ENCODE measurements at regions not wholly inside any gene's neighbourhood (a gene's known extent, or its start where the extent isn't known, plus 50 kb on each side); places are given as distances from the start of the nearest gene placed in this dataset.

DNA sequence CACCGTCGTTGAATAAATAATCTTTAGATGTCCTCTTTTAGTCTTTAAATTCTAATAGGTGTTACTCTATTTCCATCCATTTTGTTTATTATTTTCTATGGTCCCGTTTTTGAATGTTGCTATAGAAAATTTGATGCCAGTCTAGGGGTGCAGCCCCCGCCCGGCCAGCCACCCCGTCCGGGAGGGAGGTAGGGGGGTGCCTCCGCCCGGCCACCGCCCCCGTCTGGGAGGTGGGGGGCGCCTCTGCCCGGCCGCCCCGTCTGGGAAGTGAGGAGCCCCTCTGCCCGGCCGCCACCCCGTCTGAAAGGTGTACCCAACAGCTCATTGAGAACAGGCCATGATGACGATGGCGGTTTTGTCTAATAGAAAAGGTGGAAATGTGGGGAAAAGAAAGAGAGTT, 2372.2 kb upstream of the WWC1 start:
- Histone ChIP-seq H3K27me3 (replicated peaks in 1 of 4; ENCODE audit: control extremely low read depth in 1 of 4, control insufficient read depth in 3 of 4, insufficient read depth in 4 of 4, low read length in 3 of 4) (no peaks in the 10 kb centered on the region), H3K36me3 (replicated peaks in 1 of 2; ENCODE audit: control extremely low read depth in 1 of 2, control insufficient read depth in 1 of 2, extremely low read depth in 1 of 2, insufficient read depth in 2 of 2, low read length in 1 of 2) (no peaks in the 10 kb centered on the region), H3K27ac (ENCODE audit: low read length in 2 of 2) (no peak overlapping the region), H3K9ac (ENCODE audit: low read length) (no peak overlapping the region), H3K9me3 (ENCODE audit: control extremely low read depth in 1 of 3, control insufficient read depth in 2 of 3, insufficient read depth in 1 of 3, low read length in 2 of 3) (peaks cover 0 to 3% (median 0%) of the 10 kb centered on the region in 3 donors), H3K79me2 (ENCODE audit: control insufficient read depth, insufficient read depth, low read length) (no peaks in the 10 kb centered on the region), H4K20me1 (ENCODE audit: control insufficient read depth, insufficient read depth, low read length, poor library complexity, severe bottlenecking) (no peaks in the 10 kb centered on the region), H3K4me3 (ENCODE audit: control extremely low read depth in 1 of 5, extremely low read depth in 1 of 5, insufficient read depth in 1 of 5, low read depth in 2 of 5, low read length in 4 of 5) (no peak overlapping the region), H3K4me2 (replicated peaks; ENCODE audit: low read depth, low read length, poor library complexity, severe bottlenecking) (no peak overlapping the region), H3K4me1 (ENCODE audit: control insufficient read depth in 2 of 2, insufficient read depth in 2 of 2, low read length in 2 of 2) (no peaks in the 10 kb centered on the region), H2AFZ (ENCODE audit: insufficient read depth, low read depth, low read length, poor library complexity, severe bottlenecking) (no peak overlapping the region)
- ChIA-PET CTCF (no interaction called here), POLR2A (no interaction called here)
- H3K4me3 Mint-ChIP-seq, result no peak overlapping the region
- 94% methylated on average over 15 of the region's 20 CpGs for WGBS (ENCODE audit: insufficient coverage)
- TF ChIP-seq, protein P1, sequence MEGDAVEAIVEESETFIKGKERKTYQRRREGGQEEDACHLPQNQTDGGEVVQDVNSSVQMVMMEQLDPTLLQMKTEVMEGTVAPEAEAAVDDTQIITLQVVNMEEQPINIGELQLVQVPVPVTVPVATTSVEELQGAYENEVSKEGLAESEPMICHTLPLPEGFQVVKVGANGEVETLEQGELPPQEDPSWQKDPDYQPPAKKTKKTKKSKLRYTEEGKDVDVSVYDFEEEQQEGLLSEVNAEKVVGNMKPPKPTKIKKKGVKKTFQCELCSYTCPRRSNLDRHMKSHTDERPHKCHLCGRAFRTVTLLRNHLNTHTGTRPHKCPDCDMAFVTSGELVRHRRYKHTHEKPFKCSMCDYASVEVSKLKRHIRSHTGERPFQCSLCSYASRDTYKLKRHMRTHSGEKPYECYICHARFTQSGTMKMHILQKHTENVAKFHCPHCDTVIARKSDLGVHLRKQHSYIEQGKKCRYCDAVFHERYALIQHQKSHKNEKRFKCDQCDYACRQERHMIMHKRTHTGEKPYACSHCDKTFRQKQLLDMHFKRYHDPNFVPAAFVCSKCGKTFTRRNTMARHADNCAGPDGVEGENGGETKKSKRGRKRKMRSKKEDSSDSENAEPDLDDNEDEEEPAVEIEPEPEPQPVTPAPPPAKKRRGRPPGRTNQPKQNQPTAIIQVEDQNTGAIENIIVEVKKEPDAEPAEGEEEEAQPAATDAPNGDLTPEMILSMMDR (IDR thresholded peaks at IDR 0.05), result no peak
- no peak for TF ChIP-seq EZH2 (IDR thresholded peaks at IDR 0.05; ENCODE audit: borderline replicate concordance, insufficient read depth, low read depth, low read length, poor library complexity, severe bottlenecking)
- intact Hi-C loops (cut with micrococcal nuclease), result no loop called here
- no peak overlapping the region for H3K27ac Mint-ChIP-seq
- no peak for ATAC-seq (ENCODE audit: low read depth)
- H3K9me3 Mint-ChIP-seq (ENCODE audit: insufficient read depth), result no peaks in the 10 kb centered on the region
- no peaks in the 10 kb centered on the region for H3K4me1 Mint-ChIP-seq
- DNase-seq, result no peak
- no peaks in the 10 kb centered on the region for H3K27me3 Mint-ChIP-seq

DNA sequence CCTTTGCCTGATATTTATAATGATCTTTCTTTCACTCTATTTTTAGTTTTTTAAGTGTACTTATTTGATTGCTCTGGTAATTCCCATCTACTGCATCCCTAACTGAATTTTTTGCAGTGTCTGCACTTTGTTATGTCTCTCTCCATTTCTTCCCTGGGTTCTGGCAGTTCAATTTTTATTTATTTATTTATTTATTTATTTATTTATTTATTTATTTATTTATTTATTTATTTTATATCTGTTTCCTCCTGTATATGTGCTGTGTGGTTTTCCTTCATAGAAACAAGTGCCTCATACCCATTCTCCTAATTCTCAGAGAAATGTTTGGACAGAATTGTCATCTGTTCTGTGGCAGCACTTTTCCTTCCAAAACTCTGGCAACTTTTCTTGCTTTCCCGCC, 2370.8 kb upstream of the WWC1 start:
- H3K27me3 ChIP-seq (replicated peaks in 1 of 4; ENCODE audit: control extremely low read depth in 1 of 4, control insufficient read depth in 3 of 4, insufficient read depth in 4 of 4, low read length in 3 of 4), result no peaks in the 10 kb centered on the region
- DNase-seq, result no peak
- WGBS (ENCODE audit: insufficient coverage), result no CpG with 5 or more reads among the region's 1 CpG
- Mint-ChIP-seq H3K27me3 (no peaks in the 10 kb centered on the region), H3K4me1 (no peaks in the 10 kb centered on the region), H3K27ac (no peak overlapping the region), H3K4me3 (no peak overlapping the region), H3K9me3 (ENCODE audit: insufficient read depth) (peaks cover under 1% of the 10 kb centered on the region)
- no peak overlapping the region for H3K4me2 ChIP-seq (replicated peaks; ENCODE audit: low read depth, low read length, poor library complexity, severe bottlenecking)
- H2AFZ ChIP-seq (ENCODE audit: insufficient read depth, low read depth, low read length, poor library complexity, severe bottlenecking), result no peak overlapping the region
- H3K36me3 ChIP-seq (replicated peaks in 1 of 2; ENCODE audit: control extremely low read depth in 1 of 2, control insufficient read depth in 1 of 2, extremely low read depth in 1 of 2, insufficient read depth in 2 of 2, low read length in 1 of 2), result no peaks in the 10 kb centered on the region
- TF ChIP-seq EZH2 (IDR thresholded peaks at IDR 0.05; ENCODE audit: borderline replicate concordance, insufficient read depth, low read depth, low read length, poor library complexity, severe bottlenecking), result no peak
- TF ChIP-seq, protein P1 (IDR thresholded peaks at IDR 0.05), result no peak
- H4K20me1 ChIP-seq (ENCODE audit: control insufficient read depth, insufficient read depth, low read length, poor library complexity, severe bottlenecking), result no peaks in the 10 kb centered on the region
- no peaks in the 10 kb centered on the region for H3K4me1 ChIP-seq (ENCODE audit: control insufficient read depth in 2 of 2, insufficient read depth in 2 of 2, low read length in 2 of 2)
- no peaks in the 10 kb centered on the region for H3K79me2 ChIP-seq (ENCODE audit: control insufficient read depth, insufficient read depth, low read length)
- no peak overlapping the region for H3K27ac ChIP-seq (ENCODE audit: low read length in 2 of 2)
- ATAC-seq (ENCODE audit: low read depth), result no peak
- ChIA-PET POLR2A (no interaction called here), CTCF (no interaction called here)
- H3K9me3 ChIP-seq (ENCODE audit: control extremely low read depth in 1 of 3, control insufficient read depth in 2 of 3, insufficient read depth in 1 of 3, low read length in 2 of 3), result peaks cover 0 to 3% (median 0%) of the 10 kb centered on the region in 3 donors
- H3K4me3 ChIP-seq (ENCODE audit: control extremely low read depth in 1 of 5, extremely low read depth in 1 of 5, insufficient read depth in 1 of 5, low read depth in 2 of 5, low read length in 4 of 5), result no peak overlapping the region
- intact Hi-C loops (cut with micrococcal nuclease), result no loop called here
- no peak overlapping the region for H3K9ac ChIP-seq (ENCODE audit: low read length)
